GM10248 (cell line): ENCODE measurements at regions not wholly inside any gene's neighbourhood (a gene's known extent, or its start where the extent isn't known, plus 50 kb on each side); places are given as distances from the start of the nearest gene placed in this dataset.

Source experiments
- CTCF ChIA-PET: fragments of 300-600 bp; sonication (Branson Sonifier 250); formaldehyde crosslinking; extraction: SDS; loops from one replicate; lab custom pipeline; 2021; ENCODE audit warnings: antibody characterized with exemption; lab: Yijun Ruan, JAX
- POLR2A ChIA-PET: fragments of 350-650 bp; sonication (Branson Sonifier 250); formaldehyde crosslinking; extraction: SDS; loops from one replicate; lab custom pipeline; 2020; ENCODE audit warnings: antibody characterized with exemption; lab: Yijun Ruan, JAX
- DNase-seq: peaks from one replicate; pipeline ENCODE4 v3.0.0; 2012; ENCODE audit errors: extremely low spot score
- CTCF ChIP-seq: IDR thresholded peaks from 2 replicates; pipeline ENCODE4 v1.5.1; 2012; ENCODE audit warnings: mild to moderate bottlenecking, low read depth; ENCODE audit errors: extremely low read depth, missing control alignments, control extremely low read depth

GRCh38 chr3:147760941-147761340 is 351.8 kb downstream of the ZIC1 start:
- CTCF ChIA-PET = interaction anchor here (4.3 kb wide), 1 partner anchor 10 kb away, joined by 16 read pairs; no protein-coding TSS in a partner anchor
- TF ChIP-seq CTCF = no peak
- no peak for DNase-seq
- POLR2A ChIA-PET = no interaction called here

DNA sequence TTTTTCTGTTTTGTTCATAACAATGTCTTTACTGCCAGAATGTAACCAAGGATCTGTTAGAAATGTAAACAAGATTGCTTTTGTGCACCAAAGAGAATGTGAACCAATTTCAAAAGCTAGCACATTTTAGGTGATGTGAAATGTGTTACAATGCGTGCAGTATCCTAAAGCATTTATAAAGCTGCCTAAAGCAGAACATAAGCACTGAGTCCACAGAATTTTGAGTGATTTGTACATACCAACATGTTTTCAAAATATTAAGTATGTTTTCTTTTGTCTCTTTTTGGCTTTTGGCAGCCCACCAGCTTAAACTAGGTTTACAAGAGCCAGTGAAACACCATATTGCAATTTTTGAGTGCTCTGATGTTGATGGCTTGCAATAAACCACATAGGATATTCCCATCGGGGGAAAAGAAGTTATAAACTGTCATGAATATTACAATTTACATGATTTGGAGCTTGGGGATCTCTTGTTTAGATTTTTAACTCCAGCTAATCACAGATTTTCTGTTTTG is 364.0 kb downstream of the ZIC1 start:
- CTCF ChIA-PET = interaction anchor here (0.9 kb wide), 1 partner anchor 8 kb away, joined by 3 read pairs; no protein-coding TSS in a partner anchor
- DNase-seq = no peak
- no peak for TF ChIP-seq CTCF
- POLR2A ChIA-PET = interaction anchor here (0.6 kb wide), 1 partner anchor 109 kb away, joined by 5 read pairs; no protein-coding TSS in a partner anchor

GRCh38 chr3:147775411-147775810 is 366.2 kb downstream of the ZIC1 start:
- CTCF ChIA-PET = interaction anchor here (1.5 kb wide), 1 partner anchor 18 kb away, joined by 4 read pairs; no protein-coding TSS in a partner anchor
- DNase-seq = no peak
- POLR2A ChIA-PET = no interaction called here
- TF ChIP-seq CTCF = no peak

DNA sequence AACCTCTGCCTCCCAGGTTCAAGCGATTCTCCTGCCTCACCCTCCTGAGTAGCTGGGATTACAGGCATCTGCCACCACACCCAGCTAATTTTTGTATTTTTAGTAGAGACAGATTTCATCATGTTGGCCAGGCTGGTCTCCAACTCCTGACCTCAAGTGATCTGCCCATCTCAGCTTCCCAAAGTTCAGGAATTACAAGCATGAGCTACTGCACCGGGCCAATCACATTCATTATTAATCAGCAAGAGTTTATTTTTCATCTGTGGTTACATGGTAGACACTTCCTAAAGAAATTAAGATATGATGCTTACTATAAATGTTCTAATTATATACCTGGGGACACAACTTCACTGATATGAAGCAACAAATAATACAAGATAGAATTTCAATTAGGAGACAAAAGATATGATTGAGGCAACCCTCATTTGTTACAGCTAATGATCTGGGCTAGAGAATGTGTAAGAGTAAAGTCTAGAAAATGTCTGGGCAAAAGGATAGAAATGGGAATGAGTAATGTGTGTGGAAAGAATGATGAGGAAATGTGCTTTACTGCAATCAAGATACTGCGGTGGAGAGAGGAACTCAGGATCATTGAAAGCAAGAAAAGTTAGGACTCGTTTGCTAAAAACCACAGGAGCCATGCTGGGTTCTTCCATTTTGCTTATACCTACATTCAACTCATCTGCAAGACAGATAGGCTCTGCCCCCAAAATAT is 366.8 kb downstream of the ZIC1 start:
- DNase-seq = no peak
- POLR2A ChIA-PET = no interaction called here
- no peak for TF ChIP-seq CTCF
- CTCF ChIA-PET = interaction anchor here (1.5 kb wide), 1 partner anchor 19 kb away, joined by 4 read pairs; no protein-coding TSS in a partner anchor

DNA sequence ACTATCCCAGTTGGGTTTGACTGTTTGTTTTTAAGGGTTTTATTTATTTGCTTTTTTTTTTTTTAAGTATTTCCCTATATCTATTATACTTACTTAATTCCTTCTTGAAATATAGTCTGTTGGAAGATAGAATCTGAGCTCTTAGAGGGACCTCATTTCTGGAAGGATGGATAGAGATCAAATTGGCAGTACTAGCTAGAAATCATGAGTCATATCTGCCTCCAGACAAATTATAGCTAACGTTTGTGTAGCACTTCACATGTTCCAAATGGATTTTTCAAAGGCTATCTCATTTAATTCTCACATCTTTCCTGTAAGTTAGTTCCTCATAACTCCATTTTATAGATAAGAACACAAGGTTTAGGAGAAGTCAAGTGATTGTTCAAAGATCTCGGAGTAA is 384.7 kb downstream of the ZIC1 start:
- POLR2A ChIA-PET = no interaction called here
- no peak for TF ChIP-seq CTCF
- DNase-seq = no peak
- CTCF ChIA-PET = interaction anchor here (1.7 to 1.9 kb wide), 2 partner anchors 9 to 23 kb away, joined by 5 to 8 read pairs; no protein-coding TSS in a partner anchor

GRCh38 chr3:147794596-147794995 is 385.4 kb downstream of the ZIC1 start:
- no peak for DNase-seq
- TF ChIP-seq CTCF = no peak
- CTCF ChIA-PET = no interaction called here
- POLR2A ChIA-PET = no interaction called here
